K562 (cell line): ENCODE measurements at regions not wholly inside any gene's neighbourhood (a gene's known extent, or its start where the extent isn't known, plus 50 kb on each side); places are given as distances from the start of the nearest gene placed in this dataset.
"Not testable (repeated sequence)": the region's sequence is repeated elsewhere in the genome, so short reads cannot be mapped to it uniquely, and the experiment has no call there.

ENCODE experiments used
- BHLHE40 ChIP-seq: IDR thresholded peaks from 2 replicates; pipeline ENCODE4 v1.6.1; 2011; ENCODE audit warnings: low read length, improper control_type of control experiment
- KDM1A ChIP-seq, 2 experiments: fragments of 450-650 bp; IDR thresholded peaks; 2 replicates each; pipeline ENCODE4 v1.6.1; 2016; ENCODE audit warnings: mild to moderate bottlenecking in 2 of 2

DNA sequence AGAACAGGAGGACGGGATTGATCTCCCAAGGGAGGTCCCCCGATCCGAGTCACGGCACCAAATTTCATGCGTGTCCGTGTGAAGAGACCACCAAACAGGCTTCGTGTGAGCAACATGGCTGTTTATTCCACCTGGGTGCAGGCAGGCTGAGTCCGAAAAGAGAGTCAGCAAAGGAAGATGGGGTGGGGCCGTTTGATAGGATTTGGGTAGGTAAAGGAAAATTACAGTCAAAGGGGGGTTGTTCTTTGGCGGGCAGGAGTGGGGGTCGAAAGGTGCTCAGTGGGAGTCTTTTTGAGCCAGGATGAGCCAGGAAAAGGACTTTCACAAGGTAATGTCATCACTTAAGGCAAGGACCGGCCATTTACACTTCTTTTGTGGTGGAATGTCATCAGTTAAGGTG is 763.6 kb upstream of the CTNND2 start:
- TF ChIP-seq BHLHE40; KDM1A (IDR thresholded peaks at IDR 0.05): not testable (repeated sequence)
